Spleen (tissue), 7 donors: ENCODE measurements at regions not wholly inside any gene's neighbourhood (a gene's known extent, or its start where the extent isn't known, plus 50 kb on each side); places are given as distances from the start of the nearest gene placed in this dataset.

Experiments used
- POLR2A ChIP-seq, 3 donors: fragments of 450-650 bp; IDR thresholded peaks; one replicate each; pipeline ENCODE4 v1.5.1; 2017; ENCODE audit warnings: antibody characterized with exemption in 3 of 3, mild to moderate bottlenecking in 1 of 3
- POLR2AphosphoS5 ChIP-seq, 3 donors: sonication (generic); formaldehyde crosslinking; IDR thresholded peaks; one replicate each; pipeline ENCODE4 v1.5.1; 2017; ENCODE audit warnings: antibody characterized with exemption in 3 of 3
- TF ChIP-seq, protein P1 (sequence below), 11 experiments: fragments of 200-600 bp in 7 of 11; fragments of 450-650 bp in 4 of 11; sonication (generic) in 4 of 11; IDR thresholded peaks in 8 of 11; conservative IDR thresholded peaks in 3 of 11; 1 replicate in 7 of 11; 2 replicates in 4 of 11; pipeline versions ENCODE4 v1.4.0 to v1.8.0; 2016 to 2021; ENCODE audit warnings: antibody characterized with exemption in 11 of 11, inconsistent platforms in 4 of 11, mild to moderate bottlenecking in 1 of 11
- donor health status: DM: no; HTN: no; CAD: no; lungs with moderate emphysema.
- donor health status: DM: no; HTN: no; CAD: no.
- donor health status: DM: no; HTN: no; CAD: no.

DNA sequence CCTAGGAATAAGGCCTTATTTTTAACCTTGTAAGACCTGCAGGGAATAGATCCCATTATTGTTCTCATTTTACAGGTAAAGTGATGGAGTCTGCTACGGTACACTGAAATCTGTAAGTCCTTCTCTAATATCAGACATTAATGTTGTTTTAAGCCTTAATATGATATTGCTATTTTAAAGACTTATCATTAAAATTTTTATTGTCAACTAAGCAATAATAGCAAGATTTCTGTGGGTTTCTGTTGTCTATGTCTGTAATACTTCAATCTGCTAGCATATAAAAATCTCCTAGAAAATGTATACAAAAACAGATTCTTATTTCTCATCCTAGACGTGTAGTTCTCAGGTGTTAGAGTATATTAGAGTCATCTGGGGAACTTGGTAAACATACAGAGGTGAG is 317.5 kb upstream of the TENM4 start:
- TF ChIP-seq POLR2A (IDR thresholded peaks at IDR 0.05) (no peak), POLR2AphosphoS5 (IDR thresholded peaks at IDR 0.05) (no peak)
- TF ChIP-seq, protein P1, sequence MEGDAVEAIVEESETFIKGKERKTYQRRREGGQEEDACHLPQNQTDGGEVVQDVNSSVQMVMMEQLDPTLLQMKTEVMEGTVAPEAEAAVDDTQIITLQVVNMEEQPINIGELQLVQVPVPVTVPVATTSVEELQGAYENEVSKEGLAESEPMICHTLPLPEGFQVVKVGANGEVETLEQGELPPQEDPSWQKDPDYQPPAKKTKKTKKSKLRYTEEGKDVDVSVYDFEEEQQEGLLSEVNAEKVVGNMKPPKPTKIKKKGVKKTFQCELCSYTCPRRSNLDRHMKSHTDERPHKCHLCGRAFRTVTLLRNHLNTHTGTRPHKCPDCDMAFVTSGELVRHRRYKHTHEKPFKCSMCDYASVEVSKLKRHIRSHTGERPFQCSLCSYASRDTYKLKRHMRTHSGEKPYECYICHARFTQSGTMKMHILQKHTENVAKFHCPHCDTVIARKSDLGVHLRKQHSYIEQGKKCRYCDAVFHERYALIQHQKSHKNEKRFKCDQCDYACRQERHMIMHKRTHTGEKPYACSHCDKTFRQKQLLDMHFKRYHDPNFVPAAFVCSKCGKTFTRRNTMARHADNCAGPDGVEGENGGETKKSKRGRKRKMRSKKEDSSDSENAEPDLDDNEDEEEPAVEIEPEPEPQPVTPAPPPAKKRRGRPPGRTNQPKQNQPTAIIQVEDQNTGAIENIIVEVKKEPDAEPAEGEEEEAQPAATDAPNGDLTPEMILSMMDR (IDR thresholded peaks at IDR 0.05 in 8 of 11, conservative IDR thresholded peaks at IDR 0.05 in 3 of 11) = no peak
